ENCODE measurements at regions not wholly inside any gene's neighbourhood (a gene's known extent, or its start where the extent isn't known, plus 50 kb on each side); places are given as distances from the start of the nearest gene placed in this dataset.
"Not testable (repeated sequence)": the region's sequence is repeated elsewhere in the genome, so short reads cannot be mapped to it uniquely, and the experiment has no call there.

DNA sequence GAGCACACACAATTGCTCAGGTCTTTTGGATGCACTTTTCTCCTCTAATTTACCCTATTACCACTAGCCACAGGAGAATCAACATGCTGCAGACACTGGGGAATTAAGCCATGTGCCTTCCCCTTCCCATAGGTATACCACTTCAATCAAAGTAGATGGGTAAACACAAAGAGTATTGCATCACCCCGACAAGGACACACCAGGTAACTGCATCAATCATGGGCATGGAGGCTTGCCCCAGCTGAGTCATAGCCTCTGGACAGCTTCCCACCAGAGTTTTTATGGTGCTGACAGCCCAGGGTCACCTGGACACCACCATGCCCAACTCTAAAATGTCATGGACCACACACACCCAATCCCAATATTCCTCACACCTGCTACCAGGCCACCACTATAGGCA is 197.2 kb upstream of the AR start:
- no peak for DNase-seq (ENCODE audit: low spot score in 2 of 2, unreplicated experiment in 2 of 2)
- no peaks in the 10 kb centered on the region for H3K4me1 Mint-ChIP-seq
- H3K27ac Mint-ChIP-seq, result no peak overlapping the region
- TF ChIP-seq, protein P1, sequence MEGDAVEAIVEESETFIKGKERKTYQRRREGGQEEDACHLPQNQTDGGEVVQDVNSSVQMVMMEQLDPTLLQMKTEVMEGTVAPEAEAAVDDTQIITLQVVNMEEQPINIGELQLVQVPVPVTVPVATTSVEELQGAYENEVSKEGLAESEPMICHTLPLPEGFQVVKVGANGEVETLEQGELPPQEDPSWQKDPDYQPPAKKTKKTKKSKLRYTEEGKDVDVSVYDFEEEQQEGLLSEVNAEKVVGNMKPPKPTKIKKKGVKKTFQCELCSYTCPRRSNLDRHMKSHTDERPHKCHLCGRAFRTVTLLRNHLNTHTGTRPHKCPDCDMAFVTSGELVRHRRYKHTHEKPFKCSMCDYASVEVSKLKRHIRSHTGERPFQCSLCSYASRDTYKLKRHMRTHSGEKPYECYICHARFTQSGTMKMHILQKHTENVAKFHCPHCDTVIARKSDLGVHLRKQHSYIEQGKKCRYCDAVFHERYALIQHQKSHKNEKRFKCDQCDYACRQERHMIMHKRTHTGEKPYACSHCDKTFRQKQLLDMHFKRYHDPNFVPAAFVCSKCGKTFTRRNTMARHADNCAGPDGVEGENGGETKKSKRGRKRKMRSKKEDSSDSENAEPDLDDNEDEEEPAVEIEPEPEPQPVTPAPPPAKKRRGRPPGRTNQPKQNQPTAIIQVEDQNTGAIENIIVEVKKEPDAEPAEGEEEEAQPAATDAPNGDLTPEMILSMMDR (IDR thresholded peaks at IDR 0.05; ENCODE audit: unreplicated experiment), result no peak
- H3K4me3 Mint-ChIP-seq, result no peak overlapping the region
- H3K27me3 Mint-ChIP-seq (ENCODE audit: low read depth), result no peaks in the 10 kb centered on the region
- H3K36me3 Mint-ChIP-seq, result no peaks in the 10 kb centered on the region
- peaks cover 47% of the 10 kb centered on the region for H3K9me3 Mint-ChIP-seq

DNA sequence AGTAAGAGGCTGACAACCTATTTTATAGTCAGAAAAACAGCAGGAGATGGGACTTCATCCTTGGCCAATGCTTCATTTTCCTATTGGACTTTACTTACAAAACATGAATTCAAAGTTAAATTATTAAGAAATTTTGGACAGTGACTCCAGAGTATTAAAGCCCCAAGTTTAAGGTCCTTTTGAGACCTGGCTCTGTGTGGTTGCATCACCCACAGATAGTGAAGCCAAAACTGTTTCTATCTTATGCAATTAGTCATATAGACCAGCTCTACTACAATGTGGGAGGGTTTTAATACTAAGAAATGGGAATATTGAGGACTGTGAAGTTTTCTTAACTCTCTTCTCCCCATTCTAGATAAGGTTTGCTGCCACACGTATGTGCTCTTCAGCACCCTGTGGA is 196.7 kb upstream of the AR start:
- no peaks in the 10 kb centered on the region for H3K4me1 Mint-ChIP-seq
- H3K4me3 Mint-ChIP-seq, result no peak overlapping the region
- H3K27ac Mint-ChIP-seq, result no peak overlapping the region
- peaks cover 47% of the 10 kb centered on the region for H3K9me3 Mint-ChIP-seq
- no peak for DNase-seq (ENCODE audit: low spot score in 2 of 2, unreplicated experiment in 2 of 2)
- TF ChIP-seq, protein P1 (IDR thresholded peaks at IDR 0.05; ENCODE audit: unreplicated experiment), result no peak
- H3K27me3 Mint-ChIP-seq (ENCODE audit: low read depth), result no peaks in the 10 kb centered on the region
- no peaks in the 10 kb centered on the region for H3K36me3 Mint-ChIP-seq

DNA sequence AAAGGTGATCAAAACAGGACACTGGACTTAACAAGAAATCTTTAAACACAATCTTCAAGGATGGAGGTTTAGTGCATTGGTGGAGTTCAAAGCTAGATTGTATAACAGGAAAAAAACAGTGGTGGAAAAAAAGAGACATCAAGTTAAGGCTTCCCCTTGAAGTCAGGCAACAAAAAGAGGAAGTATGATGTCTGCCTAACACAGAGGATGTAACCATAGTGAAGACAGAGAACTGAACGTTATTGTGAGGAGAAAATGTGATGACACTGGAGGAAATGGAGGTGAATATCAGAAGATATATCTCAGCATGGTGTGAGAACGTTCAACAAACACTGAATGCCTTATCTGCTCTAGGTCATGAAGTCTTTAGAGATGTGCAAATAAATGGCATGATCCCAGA is 192.4 kb upstream of the AR start:
- TF ChIP-seq, protein P1 (IDR thresholded peaks at IDR 0.05; ENCODE audit: unreplicated experiment), result no peak
- no peaks in the 10 kb centered on the region for H3K36me3 Mint-ChIP-seq
- H3K9me3 Mint-ChIP-seq, result peaks cover 44% of the 10 kb centered on the region
- H3K27ac Mint-ChIP-seq, result no peak overlapping the region
- no peak for DNase-seq (ENCODE audit: low spot score in 2 of 2, unreplicated experiment in 2 of 2)
- H3K4me3 Mint-ChIP-seq, result no peak overlapping the region
- no peaks in the 10 kb centered on the region for H3K4me1 Mint-ChIP-seq
- no peaks in the 10 kb centered on the region for H3K27me3 Mint-ChIP-seq (ENCODE audit: low read depth)

DNA sequence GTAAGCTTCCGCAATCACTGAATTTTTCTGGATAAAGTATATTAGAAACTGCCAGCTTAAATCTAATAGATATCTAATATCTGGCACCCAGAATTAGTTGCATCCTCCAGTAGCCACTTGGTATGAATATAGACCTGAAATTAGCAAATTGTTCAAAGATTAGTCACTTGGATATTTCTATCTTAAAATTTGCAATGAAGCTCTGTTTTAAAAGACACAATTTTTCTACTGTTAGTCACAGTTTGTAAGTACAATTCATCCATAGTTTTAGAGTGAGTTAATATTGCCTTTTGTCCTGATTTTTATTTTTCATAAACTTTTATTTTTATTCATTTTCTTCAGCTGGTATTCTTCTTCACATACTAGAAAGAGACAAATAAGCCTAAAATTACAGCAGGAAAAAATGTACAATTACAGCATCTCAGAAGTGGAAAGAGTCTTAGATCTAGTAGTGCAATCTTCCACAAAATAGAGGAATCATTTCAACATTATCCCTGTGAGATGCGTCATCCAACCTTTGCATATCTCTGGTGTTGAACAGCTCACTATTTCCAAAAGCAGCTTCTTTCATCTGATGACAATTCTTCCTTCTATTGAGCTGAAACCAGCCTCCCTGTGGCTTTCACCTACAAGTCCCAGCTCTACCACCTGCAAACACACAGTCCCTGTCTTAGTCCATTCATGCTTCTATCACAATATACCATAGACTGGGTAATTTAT is 190.0 kb upstream of the AR start:
- Mint-ChIP-seq H3K4me1 (no peaks in the 10 kb centered on the region), H3K36me3 (no peaks in the 10 kb centered on the region), H3K27me3 (ENCODE audit: low read depth) (no peaks in the 10 kb centered on the region), H3K9me3 (peaks cover 51% of the 10 kb centered on the region), H3K4me3 (no peak overlapping the region), H3K27ac (no peak overlapping the region)
- TF ChIP-seq, protein P1 (IDR thresholded peaks at IDR 0.05; ENCODE audit: unreplicated experiment), result no peak
- DNase-seq (ENCODE audit: low spot score in 2 of 2, unreplicated experiment in 2 of 2), result no peak

- H3K4me3 Mint-ChIP-seq; H3K27me3 Mint-ChIP-seq (ENCODE audit: low read depth); DNase-seq (ENCODE audit: low spot score in 2 of 2, unreplicated experiment in 2 of 2); H3K4me1 Mint-ChIP-seq; H3K36me3 Mint-ChIP-seq; H3K27ac Mint-ChIP-seq: not testable (repeated sequence)
- H3K9me3 Mint-ChIP-seq, result peaks cover 74% of the 10 kb centered on the region
Measured at GRCh38 chrX:67361267-67361666, 182.6 kb upstream of the AR start.

DNA sequence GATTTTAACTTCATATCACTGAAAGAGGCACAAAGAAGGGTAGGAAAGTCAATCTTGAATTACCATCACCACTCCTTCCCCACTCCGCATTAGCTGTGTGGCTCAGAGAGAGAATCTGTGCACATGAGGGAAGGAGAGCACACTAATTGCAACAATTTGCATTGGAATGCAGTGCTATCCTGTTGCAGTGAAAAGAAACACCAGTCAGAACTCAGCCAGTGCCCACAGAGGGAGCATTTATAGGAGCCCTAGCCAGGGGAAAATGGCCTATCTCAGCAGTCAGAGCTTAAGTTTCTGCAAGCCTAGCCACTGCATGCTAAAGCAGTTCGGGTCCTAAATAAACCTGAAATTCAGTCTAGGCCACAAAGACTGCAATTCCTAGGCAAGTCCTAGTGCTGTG is 159.4 kb upstream of the AR start:
- Mint-ChIP-seq H3K4me1 (no peaks in the 10 kb centered on the region), H3K27ac (no peak overlapping the region), H3K36me3 (no peaks in the 10 kb centered on the region), H3K4me3 (no peak overlapping the region), H3K27me3 (ENCODE audit: low read depth) (no peaks in the 10 kb centered on the region), H3K9me3 (peaks cover 70% of the 10 kb centered on the region)
- TF ChIP-seq, protein P1 (IDR thresholded peaks at IDR 0.05; ENCODE audit: unreplicated experiment), result no peak
- DNase-seq (ENCODE audit: low spot score in 2 of 2, unreplicated experiment in 2 of 2), result no peak

Data from mesothelial cell of epicardium (in vitro differentiated cells).